HT1080 (cell line): ENCODE measurements at regions not wholly inside any gene's neighbourhood (a gene's known extent, or its start where the extent isn't known, plus 50 kb on each side); places are given as distances from the start of the nearest gene placed in this dataset.
"Not testable (repeated sequence)": the region's sequence is repeated elsewhere in the genome, so short reads cannot be mapped to it uniquely, and the experiment has no call there.

Experiments
- DNase-seq: peaks from one replicate; pipeline ENCODE4 v3.0.0-alpha.2; 2015; ENCODE audit warnings: low read depth

GRCh38 chr5:75951158-75951557, 132.0 kb upstream of the SV2C start:
- no peak for DNase-seq

- DNase-seq = no peak
Measured at GRCh38 chr5:75948438-75948837, 134.7 kb upstream of the SV2C start.

GRCh38 chr5:75940418-75940817, 142.8 kb upstream of the SV2C start:
- DNase-seq = no peak

GRCh38 chr5:75935572-75935971, 147.6 kb upstream of the SV2C start:
- no peak for DNase-seq

GRCh38 chr5:75933489-75933888, 149.7 kb upstream of the SV2C start:
- DNase-seq = no peak

GRCh38 chr5:75931175-75931574, 152.0 kb upstream of the SV2C start:
- DNase-seq = no peak

- DNase-seq = no peak
Measured at GRCh38 chr5:75928992-75929391, 154.2 kb upstream of the SV2C start.

GRCh38 chr5:75922480-75922879, 160.7 kb upstream of the SV2C start:
- no peak for DNase-seq

GRCh38 chr5:75921011-75921410, 162.2 kb upstream of the SV2C start:
- no peak for DNase-seq

- DNase-seq = no peak
Measured at GRCh38 chr5:75916144-75916543, 167.0 kb upstream of the SV2C start.

- DNase-seq = no peak
Measured at GRCh38 chr5:75909223-75909622, 174.0 kb upstream of the SV2C start.

GRCh38 chr5:75907651-75908050, 175.5 kb upstream of the SV2C start:
- DNase-seq = no peak

GRCh38 chr5:75894482-75894881, 177.2 kb upstream of the POC5 start:
- DNase-seq = no peak

GRCh38 chr5:75891736-75892135, 174.5 kb upstream of the POC5 start:
- DNase-seq = no peak

- no peak for DNase-seq
Measured at GRCh38 chr5:75891020-75891419, 173.8 kb upstream of the POC5 start.

GRCh38 chr5:75890546-75890945, 173.3 kb upstream of the POC5 start:
- DNase-seq = no peak

- DNase-seq = peak; percentile 28
Measured at GRCh38 chr5:75886706-75887105, 169.5 kb upstream of the POC5 start.

- DNase-seq = peak; percentile 72
Measured at GRCh38 chr5:75885849-75886596, 168.8 kb upstream of the POC5 start.

GRCh38 chr5:75885321-75885720, 168.1 kb upstream of the POC5 start:
- DNase-seq = no peak

GRCh38 chr5:75869891-75870290, 152.7 kb upstream of the POC5 start:
- DNase-seq = no peak

- no peak for DNase-seq
Measured at GRCh38 chr5:75862872-75863271, 145.6 kb upstream of the POC5 start.

GRCh38 chr5:75859621-75860020, 142.4 kb upstream of the POC5 start:
- DNase-seq = not testable (repeated sequence)

GRCh38 chr5:75856056-75856455, 138.8 kb upstream of the POC5 start:
- DNase-seq = no peak

- no peak for DNase-seq
Measured at GRCh38 chr5:75848077-75848476, 130.8 kb upstream of the POC5 start.
